ENCODE measurements at regions not wholly inside any gene's neighbourhood (a gene's known extent, or its start where the extent isn't known, plus 50 kb on each side); places are given as distances from the start of the nearest gene placed in this dataset.

GRCh38 chr13:57918913-57919312, 287.4 kb downstream of the PCDH17 start:
- Histone ChIP-seq H3K79me2 (ENCODE audit: low read depth) (no peaks in the 10 kb centered on the region), H3K36me3 (ENCODE audit: low read depth) (no peaks in the 10 kb centered on the region), H4K20me1 (ENCODE audit: insufficient read depth) (no peaks in the 10 kb centered on the region), H3K4me1 (replicated peaks; ENCODE audit: insufficient read depth) (no peaks in the 10 kb centered on the region), H3K4me2 (no peak overlapping the region), H3K27ac (no peak overlapping the region), H3F3A (ENCODE audit: insufficient read depth, low read depth) (no peaks in the 10 kb centered on the region), H2AFZ (no peak overlapping the region), H3K4me3 (no peak overlapping the region), H3K9me3 (ENCODE audit: insufficient read depth, low read depth) (no peaks in the 10 kb centered on the region), H3K9me2 (ENCODE audit: insufficient read depth) (no peaks in the 10 kb centered on the region), H3K27me3 (ENCODE audit: insufficient read depth, low read depth) (no peaks in the 10 kb centered on the region)
- DNase-seq = no peak
- no peak for TF ChIP-seq CTCF (conservative IDR thresholded peaks at IDR 0.05)
- no peak for TF ChIP-seq EZH2 (IDR thresholded peaks at IDR 0.05; ENCODE audit: low read depth)
- ChIA-PET POLR2A (ENCODE audit: unreplicated experiment) (no interaction called here), CTCF (no interaction called here)
- intact Hi-C loops (cut with micrococcal nuclease; ENCODE audit: unreplicated experiment) = no loop called here
- BruUV-seq (replicated peaks) = no TSS peak

- Histone ChIP-seq H3K4me2 (no peak overlapping the region), H3K79me2 (ENCODE audit: low read depth) (no peaks in the 10 kb centered on the region), H3K27ac (no peak overlapping the region), H2AFZ (no peak overlapping the region), H3K9me3 (ENCODE audit: insufficient read depth, low read depth) (no peaks in the 10 kb centered on the region), H3F3A (ENCODE audit: insufficient read depth, low read depth) (no peaks in the 10 kb centered on the region), H3K36me3 (ENCODE audit: low read depth) (no peaks in the 10 kb centered on the region), H4K20me1 (ENCODE audit: insufficient read depth) (no peaks in the 10 kb centered on the region), H3K9me2 (ENCODE audit: insufficient read depth) (no peaks in the 10 kb centered on the region), H3K27me3 (ENCODE audit: insufficient read depth, low read depth) (no peaks in the 10 kb centered on the region), H3K4me1 (replicated peaks; ENCODE audit: insufficient read depth) (no peaks in the 10 kb centered on the region), H3K4me3 (no peak overlapping the region)
- POLR2A ChIA-PET (ENCODE audit: unreplicated experiment) = no interaction called here
- intact Hi-C loops (cut with micrococcal nuclease; ENCODE audit: unreplicated experiment) = no loop called here
- no peak for TF ChIP-seq EZH2 (IDR thresholded peaks at IDR 0.05; ENCODE audit: low read depth)
- no peak for TF ChIP-seq CTCF (conservative IDR thresholded peaks at IDR 0.05)
- CTCF ChIA-PET = no interaction called here
- DNase-seq = no peak
- BruUV-seq (replicated peaks) = no TSS peak
These were observed 293.7 kb downstream of the PCDH17 start for GRCh38 chr13:57925250-57925649.

- Histone ChIP-seq H3K79me2 (ENCODE audit: low read depth) (no peaks in the 10 kb centered on the region), H3K4me1 (replicated peaks; ENCODE audit: insufficient read depth) (no peaks in the 10 kb centered on the region)
These were observed 294.2 kb downstream of the PCDH17 start for GRCh38 chr13:57925751-57926150.

GRCh38 chr13:57932061-57932460, 300.5 kb downstream of the PCDH17 start:
- intact Hi-C loops (cut with micrococcal nuclease; ENCODE audit: unreplicated experiment) = no loop called here
- H3K9me2 ChIP-seq (ENCODE audit: insufficient read depth) = no peaks in the 10 kb centered on the region
- no peak overlapping the region for H2AFZ ChIP-seq
- no peaks in the 10 kb centered on the region for H3K36me3 ChIP-seq (ENCODE audit: low read depth)
- H4K20me1 ChIP-seq (ENCODE audit: insufficient read depth) = no peaks in the 10 kb centered on the region
- TF ChIP-seq CTCF (conservative IDR thresholded peaks at IDR 0.05) (no peak), EZH2 (IDR thresholded peaks at IDR 0.05; ENCODE audit: low read depth) (no peak)
- no peaks in the 10 kb centered on the region for H3F3A ChIP-seq (ENCODE audit: insufficient read depth, low read depth)
- BruUV-seq (replicated peaks) = no TSS peak
- no peak overlapping the region for H3K4me2 ChIP-seq
- no peak overlapping the region for H3K27ac ChIP-seq
- ChIA-PET POLR2A (ENCODE audit: unreplicated experiment) (no interaction called here), CTCF (no interaction called here)
- H3K4me1 ChIP-seq (replicated peaks; ENCODE audit: insufficient read depth) = no peaks in the 10 kb centered on the region
- H3K9me3 ChIP-seq (ENCODE audit: insufficient read depth, low read depth) = no peaks in the 10 kb centered on the region
- no peaks in the 10 kb centered on the region for H3K27me3 ChIP-seq (ENCODE audit: insufficient read depth, low read depth)
- DNase-seq = no peak
- H3K4me3 ChIP-seq = no peak overlapping the region
- no peaks in the 10 kb centered on the region for H3K79me2 ChIP-seq (ENCODE audit: low read depth)

More at GRCh38 chr13:57925751-57926150, 294.2 kb downstream of the PCDH17 start:
- ChIA-PET POLR2A (ENCODE audit: unreplicated experiment) (no interaction called here), CTCF (no interaction called here)
- Histone ChIP-seq H2AFZ (no peak overlapping the region), H4K20me1 (ENCODE audit: insufficient read depth) (no peaks in the 10 kb centered on the region), H3K9me2 (ENCODE audit: insufficient read depth) (no peaks in the 10 kb centered on the region), H3K4me3 (no peak overlapping the region), H3K27ac (no peak overlapping the region), H3K27me3 (ENCODE audit: insufficient read depth, low read depth) (no peaks in the 10 kb centered on the region), H3K9me3 (ENCODE audit: insufficient read depth, low read depth) (no peaks in the 10 kb centered on the region), H3K36me3 (ENCODE audit: low read depth) (no peaks in the 10 kb centered on the region), H3F3A (ENCODE audit: insufficient read depth, low read depth) (no peaks in the 10 kb centered on the region), H3K4me2 (no peak overlapping the region)
- no peak for TF ChIP-seq EZH2 (IDR thresholded peaks at IDR 0.05; ENCODE audit: low read depth)
- no TSS peak for BruUV-seq (replicated peaks)
- intact Hi-C loops (cut with micrococcal nuclease; ENCODE audit: unreplicated experiment) = no loop called here
- DNase-seq = no peak
